HCT116 (cell line): ENCODE measurements at regions not wholly inside any gene's neighbourhood (a gene's known extent, or its start where the extent isn't known, plus 50 kb on each side); places are given as distances from the start of the nearest gene placed in this dataset.

Source experiments
- ATAC-seq: fragments of 200-7000 bp; cut with Tn5 transposase; 2 replicates; pipeline ENCODE4 v1.9.1; 2020; ENCODE audit warnings: mild to moderate bottlenecking, moderate library complexity
- BruUV-seq: library from RNA; stranded (reverse); fragments of 400-500 nt; replicated peaks from 2 replicates; lab custom pipeline; 2021; lab: Mats Ljungman, UMichigan
- CTCF ChIA-PET: fragments of 300-600 bp; sonication (Branson Sonifier 250); formaldehyde crosslinking; loops from one replicate; lab custom pipeline; 2021; ENCODE audit warnings: antibody characterized with exemption; lab: Charles Lee
- POLR2A ChIA-PET: fragments of 300-600, 350-600 bp; sonication (Branson Sonifier 250); formaldehyde crosslinking; loops from one replicate; lab custom pipeline; 2021; ENCODE audit warnings: antibody characterized with exemption; lab: Charles Lee
- RAD21 ChIA-PET, 2 experiments: fragments of 300-600 bp; sonication (Branson Sonifier 250); formaldehyde crosslinking; loops; one replicate each; lab custom pipeline; 2023; ENCODE audit warnings: low total read pairs in 2 of 2; ENCODE audit not compliant: uncharacterized antibody in 2 of 2, unreplicated experiment in 2 of 2, low non-redundant PET in 1 of 2; lab: Charles Lee
- DNase-seq: peaks from one replicate; pipeline ENCODE4 v3.0.0-alpha.2; 2010; ENCODE audit warnings: low read depth, low spot score
- H2AFZ ChIP-seq: fragments of 200-600 bp; shearing (Covaris generic), sonication (generic); 2 replicates; pipeline ENCODE4 v1.6.1; 2017; ENCODE audit warnings: low read depth, mixed run types, mixed read lengths, antibody characterized with exemption, low read length; ENCODE audit not compliant: poor library complexity, severe bottlenecking
- H3K27ac ChIP-seq: 2 replicates; pipeline ENCODE4 v1.5.1; 2012; ENCODE audit warnings: low read depth, low read length
- H3K27me3 ChIP-seq: fragments of 200-600 bp; sonication (generic); 2 replicates; pipeline ENCODE4 v1.6.1; 2016; ENCODE audit warnings: mixed run types, low read length, mixed read lengths; ENCODE audit not compliant: insufficient read depth
- H3K36me3 ChIP-seq, 2 experiments: fragments of 200-500 bp in 1 of 2; fragments of 200-600 bp in 1 of 2; sonication (Bioruptor generic) in 1 of 2; sonication (generic) in 1 of 2; 2 replicates each; pipeline versions ENCODE4 v1.5.1 to v1.6.1; 2014 to 2016; ENCODE audit warnings: low read length in 2 of 2, inconsistent platforms in 1 of 2, mixed read lengths in 1 of 2, mixed run types in 1 of 2; ENCODE audit not compliant: insufficient read depth in 2 of 2, control insufficient read depth in 1 of 2
- H3K4me1 ChIP-seq, 2 experiments: fragments of 200-600 bp in 1 of 2; sonication (generic) in 1 of 2; 2 replicates each; pipeline versions ENCODE4 v1.5.1 to v1.6.1; 2012 to 2017; ENCODE audit warnings: low read length in 2 of 2, inconsistent platforms in 1 of 2, mild to moderate bottlenecking in 1 of 2, mixed read lengths in 1 of 2, mixed run types in 1 of 2, moderate library complexity in 1 of 2; ENCODE audit not compliant: insufficient read depth in 2 of 2, control insufficient read depth in 1 of 2
- H3K4me2 ChIP-seq: fragments of 200-600 bp; sonication (generic); 2 replicates; pipeline ENCODE4 v1.6.1; 2017; ENCODE audit warnings: mixed run types, low read length, mixed read lengths
- H3K4me3 ChIP-seq, 2 experiments: fragments of 200-600 bp in 1 of 2; sonication (generic) in 1 of 2; replicated peaks in 1 of 2; 2 replicates each; pipeline ENCODE4 v1.5.1; 2011 to 2016; ENCODE audit warnings: low read length in 2 of 2, control low read depth in 1 of 2, low read depth in 1 of 2, mild to moderate bottlenecking in 1 of 2, mixed read lengths in 1 of 2, mixed run types in 1 of 2
- H3K79me2 ChIP-seq: fragments of 200-600 bp; sonication (generic); 2 replicates; pipeline ENCODE4 v1.6.1; 2017; ENCODE audit warnings: mild to moderate bottlenecking, mixed run types, low read length, moderate library complexity, mixed read lengths; ENCODE audit not compliant: insufficient read depth
- H3K9ac ChIP-seq: fragments of 200-600 bp; sonication (generic); 2 replicates; pipeline ENCODE4 v1.6.1; 2016; ENCODE audit warnings: low read length, mixed read lengths
- H3K9me2 ChIP-seq: fragments of 200-600 bp; sonication (generic), shearing (Covaris generic); 2 replicates; pipeline ENCODE4 v1.6.1; 2017; ENCODE audit warnings: mixed run types, mild to moderate bottlenecking, moderate library complexity; ENCODE audit not compliant: insufficient read depth
- H3K9me3 ChIP-seq, 2 experiments: fragments of 200-500 bp in 1 of 2; fragments of 200-600 bp in 1 of 2; sonication (Bioruptor generic) in 1 of 2; sonication (generic) in 1 of 2; 2 replicates each; pipeline ENCODE4 v1.6.1; 2014 to 2017; ENCODE audit warnings: low read length in 2 of 2, mixed read lengths in 2 of 2, inconsistent platforms in 1 of 2, low read depth in 1 of 2, mild to moderate bottlenecking in 1 of 2, mixed run types in 1 of 2, moderate library complexity in 1 of 2; ENCODE audit not compliant: control insufficient read depth in 1 of 2, insufficient read depth in 1 of 2
- H4K20me1 ChIP-seq: fragments of 200-600 bp; sonication (generic), shearing (Covaris generic); 2 replicates; pipeline ENCODE4 v1.6.1; 2017; ENCODE audit warnings: mixed run types, mild to moderate bottlenecking, moderate library complexity; ENCODE audit not compliant: insufficient read depth
- ATF3 ChIP-seq: IDR thresholded peaks from 2 replicates; pipeline ENCODE4 v1.6.1; 2012
- CBX3 ChIP-seq: IDR thresholded peaks from 2 replicates; pipeline ENCODE4 v1.6.1; 2012; ENCODE audit warnings: low read depth
- CEBPB ChIP-seq: IDR thresholded peaks from 2 replicates; pipeline ENCODE4 v1.6.1; 2012; ENCODE audit warnings: low read depth
- EGR1 ChIP-seq: IDR thresholded peaks from 2 replicates; pipeline ENCODE4 v1.6.1; 2012; ENCODE audit warnings: low read depth
- ELF1 ChIP-seq: IDR thresholded peaks from 2 replicates; pipeline ENCODE4 v1.6.1; 2012; ENCODE audit warnings: low read depth, borderline replicate concordance
- EZH2 ChIP-seq: fragments of 200-600 bp; sonication (generic); IDR thresholded peaks from 2 replicates; pipeline ENCODE4 v1.6.1; 2017; ENCODE audit warnings: antibody characterized with exemption, mixed run types
- EZH2phosphoT487 ChIP-seq: fragments of 200-600 bp; IDR thresholded peaks from 2 replicates; pipeline ENCODE4 v1.6.1; 2018; ENCODE audit warnings: antibody characterized with exemption, borderline replicate concordance
- FOSL1 ChIP-seq: IDR thresholded peaks from 2 replicates; pipeline ENCODE4 v1.6.1; 2012; ENCODE audit warnings: low read depth
- JUND ChIP-seq: IDR thresholded peaks from 2 replicates; pipeline ENCODE4 v1.6.1; 2012
- MAX ChIP-seq: IDR thresholded peaks from 2 replicates; pipeline ENCODE4 v1.6.1; 2012
- POLR2A ChIP-seq: IDR thresholded peaks from 2 replicates; pipeline ENCODE4 v1.7.0; 2011; ENCODE audit warnings: borderline replicate concordance; ENCODE audit not compliant: insufficient read depth, insufficient read length; ENCODE audit errors: extremely low read depth
- POLR2AphosphoS5 ChIP-seq: IDR thresholded peaks from 2 replicates; pipeline ENCODE4 v1.6.1; 2011; ENCODE audit warnings: mild to moderate bottlenecking, low read depth, low read length, moderate library complexity
- RAD21 ChIP-seq: IDR thresholded peaks from 2 replicates; pipeline ENCODE4 v1.6.1; 2012; ENCODE audit warnings: low read depth, mild to moderate bottlenecking
- REST ChIP-seq: IDR thresholded peaks from 2 replicates; pipeline ENCODE4 v1.6.1; 2012; ENCODE audit warnings: low read depth
- SRF ChIP-seq: IDR thresholded peaks from 2 replicates; pipeline ENCODE4 v1.6.1; 2012; ENCODE audit warnings: low read depth
- TCF7L2 ChIP-seq: IDR thresholded peaks from 2 replicates; pipeline ENCODE4 v1.7.0; 2011; ENCODE audit warnings: borderline replicate concordance, inconsistent platforms; ENCODE audit not compliant: insufficient read depth, insufficient read length; ENCODE audit errors: extremely low read depth
- YY1 ChIP-seq: IDR thresholded peaks from 2 replicates; pipeline ENCODE4 v1.6.1; 2011; ENCODE audit warnings: low read length, low read depth, moderate library complexity, mild to moderate bottlenecking; ENCODE audit not compliant: insufficient replicate concordance; ENCODE audit errors: extremely low read depth
- intact Hi-C: fragments of 100-400 bp; cut with micrococcal nuclease; formaldehyde crosslinking; loops from 2 replicates; pipeline ENCODE4 v1.10.0; 2022

GRCh38 chrX:65127842-65128241 is 151.6 kb upstream of the ZC4H2 start (continued):
- TF ChIP-seq ATF3, result no peak
- TF ChIP-seq TCF7L2, result no peak

GRCh38 chrX:65098851-65099250 is 122.6 kb upstream of the ZC4H2 start:
- no peak for DNase-seq
- TF ChIP-seq TCF7L2, result no peak
- ATAC-seq, result no peak
- ChIA-PET CTCF (no interaction called here), RAD21 (no interaction called here), POLR2A (no interaction called here)
- Histone ChIP-seq H3K36me3 (no peaks in the 10 kb centered on the region), H3K4me3 (no peak overlapping the region), H3K9ac (no peak overlapping the region), H4K20me1 (no peaks in the 10 kb centered on the region), H2AFZ (no peak overlapping the region), H3K27ac (no peak overlapping the region), H3K9me3 (no peaks in the 10 kb centered on the region), H3K4me2 (no peak overlapping the region), H3K79me2 (no peaks in the 10 kb centered on the region), H3K4me1 (no peaks in the 10 kb centered on the region), H3K27me3 (no peaks in the 10 kb centered on the region), H3K9me2 (no peaks in the 10 kb centered on the region)
- intact Hi-C loops, result no loop called here
- BruUV-seq, result no TSS peak

GRCh38 chrX:65093658-65094057 is 117.4 kb upstream of the ZC4H2 start:
- POLR2A ChIA-PET, result no interaction called here
- no peaks in the 10 kb centered on the region for H3K4me1 ChIP-seq
- H3K27me3 ChIP-seq, result no peaks in the 10 kb centered on the region
- CTCF ChIA-PET, result no interaction called here
- H3K9me3 ChIP-seq, result no peaks in the 10 kb centered on the region
- no TSS peak for BruUV-seq
- no peak overlapping the region for H3K9ac ChIP-seq
- H3K36me3 ChIP-seq, result no peaks in the 10 kb centered on the region
- H3K4me2 ChIP-seq, result no peak overlapping the region
- no peak overlapping the region for H3K27ac ChIP-seq
- RAD21 ChIA-PET, result no interaction called here
- H2AFZ ChIP-seq, result no peak overlapping the region
- no peak overlapping the region for H3K4me3 ChIP-seq
- H4K20me1 ChIP-seq, result no peaks in the 10 kb centered on the region
- no peak for ATAC-seq
- no peak for DNase-seq
- H3K79me2 ChIP-seq, result no peaks in the 10 kb centered on the region
- no peaks in the 10 kb centered on the region for H3K9me2 ChIP-seq
- intact Hi-C loops, result no loop called here
- TF ChIP-seq POLR2AphosphoS5 (no peak), RAD21 (no peak), SRF (no peak), MAX (no peak), JUND (no peak), FOSL1 (no peak), REST (no peak), EZH2phosphoT487 (no peak), ELF1 (no peak), EZH2 (no peak), TCF7L2 (no peak), YY1 (no peak), CBX3 (no peak), EGR1 (no peak), CEBPB (no peak), POLR2A (no peak)
